ENCODE measurements at regions not wholly inside any gene's neighbourhood (a gene's known extent, or its start where the extent isn't known, plus 50 kb on each side); places are given as distances from the start of the nearest gene placed in this dataset.

DNA sequence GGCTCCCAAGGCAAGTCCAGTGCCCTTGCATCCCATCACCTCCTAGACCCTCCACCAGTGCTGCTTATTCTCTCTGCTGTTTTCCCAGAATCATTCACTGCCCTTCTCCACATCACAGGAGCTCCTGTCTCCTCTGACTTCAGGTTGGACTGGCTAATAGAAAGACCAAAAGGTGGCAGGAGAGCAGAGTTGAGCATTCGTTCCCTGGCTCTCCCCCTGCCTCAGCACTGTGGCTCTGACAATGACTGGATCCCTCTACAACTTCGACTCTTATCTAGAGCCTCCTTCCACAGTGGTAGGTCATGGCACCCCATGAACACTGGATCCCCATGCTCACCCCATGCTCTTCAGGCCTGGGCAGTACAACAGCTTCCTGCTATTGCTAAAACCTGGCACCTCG, 243.6 kb downstream of the LRRN1 start:
- DNase-seq = no peak
- WGBS, 2 donors = 72 to 80% methylated on average over 3 of the region's 3 CpGs
- no peaks in the 10 kb centered on the region for H3K27me3 ChIP-seq
- no peaks in the 10 kb centered on the region for H3K36me3 ChIP-seq (ENCODE audit: low read depth, missing control alignments)
- no peaks in the 10 kb centered on the region for H3K4me1 ChIP-seq
- intact Hi-C loops (cut with DNase I; ENCODE audit: low total_unique reads) = no loop called here
- no peak overlapping the region for H3K27ac ChIP-seq
- TF ChIP-seq, protein P1, sequence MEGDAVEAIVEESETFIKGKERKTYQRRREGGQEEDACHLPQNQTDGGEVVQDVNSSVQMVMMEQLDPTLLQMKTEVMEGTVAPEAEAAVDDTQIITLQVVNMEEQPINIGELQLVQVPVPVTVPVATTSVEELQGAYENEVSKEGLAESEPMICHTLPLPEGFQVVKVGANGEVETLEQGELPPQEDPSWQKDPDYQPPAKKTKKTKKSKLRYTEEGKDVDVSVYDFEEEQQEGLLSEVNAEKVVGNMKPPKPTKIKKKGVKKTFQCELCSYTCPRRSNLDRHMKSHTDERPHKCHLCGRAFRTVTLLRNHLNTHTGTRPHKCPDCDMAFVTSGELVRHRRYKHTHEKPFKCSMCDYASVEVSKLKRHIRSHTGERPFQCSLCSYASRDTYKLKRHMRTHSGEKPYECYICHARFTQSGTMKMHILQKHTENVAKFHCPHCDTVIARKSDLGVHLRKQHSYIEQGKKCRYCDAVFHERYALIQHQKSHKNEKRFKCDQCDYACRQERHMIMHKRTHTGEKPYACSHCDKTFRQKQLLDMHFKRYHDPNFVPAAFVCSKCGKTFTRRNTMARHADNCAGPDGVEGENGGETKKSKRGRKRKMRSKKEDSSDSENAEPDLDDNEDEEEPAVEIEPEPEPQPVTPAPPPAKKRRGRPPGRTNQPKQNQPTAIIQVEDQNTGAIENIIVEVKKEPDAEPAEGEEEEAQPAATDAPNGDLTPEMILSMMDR (IDR thresholded peaks at IDR 0.05) = no peak
- TF ChIP-seq POLR2A (IDR thresholded peaks at IDR 0.05) = no peak
- H3K9me3 ChIP-seq = no peaks in the 10 kb centered on the region
- H3K4me3 ChIP-seq = no peak overlapping the region

DNA sequence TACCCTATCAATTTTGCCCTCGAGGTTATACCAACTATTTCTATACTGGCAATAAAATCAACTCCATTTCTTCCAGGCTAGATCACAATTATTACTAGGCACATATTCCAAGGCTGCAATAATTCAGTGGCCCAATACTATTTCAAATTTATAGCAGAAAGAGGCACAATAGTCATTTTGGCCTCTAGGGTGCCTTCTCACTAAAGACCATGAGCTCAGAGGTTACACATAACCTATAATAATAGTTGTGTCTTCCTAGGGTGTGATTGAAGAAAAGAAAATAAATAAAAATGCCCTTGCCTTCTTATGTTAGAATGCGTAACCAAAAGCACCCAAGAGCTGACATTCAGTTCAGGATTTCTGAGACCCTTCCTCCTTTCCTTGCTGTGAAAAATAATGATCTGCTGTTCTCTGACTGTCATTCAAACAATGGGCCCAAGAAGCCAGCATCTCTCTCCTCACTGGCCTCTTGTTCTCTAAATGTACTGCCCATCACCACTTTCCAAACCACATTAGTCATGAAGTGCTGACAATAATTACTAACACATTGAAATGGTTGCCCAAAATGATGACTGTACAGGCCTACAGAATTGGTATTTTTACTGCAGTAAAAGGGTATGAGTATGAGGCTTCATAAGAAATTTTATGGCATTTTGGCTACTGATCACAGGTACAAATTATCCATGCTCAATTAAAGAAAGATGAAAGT, 244.8 kb downstream of the LRRN1 start:
- TF ChIP-seq, protein P1 (IDR thresholded peaks at IDR 0.05) = no peak
- no peak for TF ChIP-seq POLR2A (IDR thresholded peaks at IDR 0.05)
- Histone ChIP-seq H3K27me3 (no peaks in the 10 kb centered on the region), H3K36me3 (ENCODE audit: low read depth, missing control alignments) (no peaks in the 10 kb centered on the region), H3K4me1 (no peaks in the 10 kb centered on the region), H3K4me3 (no peak overlapping the region), H3K9me3 (no peaks in the 10 kb centered on the region), H3K27ac (no peak overlapping the region)
- DNase-seq = no peak
- WGBS, 2 donors = 70 to 90% methylated on average over 2 of the region's 2 CpGs
- intact Hi-C loops (cut with DNase I; ENCODE audit: low total_unique reads) = no loop called here

DNA sequence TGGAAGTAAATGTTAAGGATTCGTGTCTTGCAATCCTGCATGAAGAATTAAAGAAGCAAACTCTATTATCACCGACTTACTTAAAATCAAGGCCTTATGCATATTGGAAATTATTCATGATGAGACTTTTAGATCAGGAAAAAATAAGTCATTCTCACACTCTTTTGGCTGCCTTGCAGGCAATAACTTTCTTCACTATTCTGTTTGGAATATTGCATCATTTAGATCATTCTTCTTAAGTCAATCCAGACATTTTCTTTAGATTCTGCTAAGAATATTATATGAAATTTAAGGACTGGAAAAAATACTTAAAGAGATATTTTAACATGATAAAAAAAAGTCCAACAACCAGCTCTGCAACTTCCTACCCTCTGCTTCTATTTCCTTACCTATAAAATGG, 245.4 kb downstream of the LRRN1 start:
- Histone ChIP-seq H3K27ac (no peak overlapping the region), H3K36me3 (ENCODE audit: low read depth, missing control alignments) (no peaks in the 10 kb centered on the region), H3K4me3 (no peak overlapping the region), H3K4me1 (peaks cover 3% of the 10 kb centered on the region), H3K27me3 (no peaks in the 10 kb centered on the region), H3K9me3 (no peaks in the 10 kb centered on the region)
- intact Hi-C loops (cut with DNase I; ENCODE audit: low total_unique reads) = no loop called here
- DNase-seq = no peak
- TF ChIP-seq, protein P1 (IDR thresholded peaks at IDR 0.05) = no peak
- no peak for TF ChIP-seq POLR2A (IDR thresholded peaks at IDR 0.05)
- 86 to 93% methylated on average over 2 of the region's 2 CpGs for WGBS, 2 donors

DNA sequence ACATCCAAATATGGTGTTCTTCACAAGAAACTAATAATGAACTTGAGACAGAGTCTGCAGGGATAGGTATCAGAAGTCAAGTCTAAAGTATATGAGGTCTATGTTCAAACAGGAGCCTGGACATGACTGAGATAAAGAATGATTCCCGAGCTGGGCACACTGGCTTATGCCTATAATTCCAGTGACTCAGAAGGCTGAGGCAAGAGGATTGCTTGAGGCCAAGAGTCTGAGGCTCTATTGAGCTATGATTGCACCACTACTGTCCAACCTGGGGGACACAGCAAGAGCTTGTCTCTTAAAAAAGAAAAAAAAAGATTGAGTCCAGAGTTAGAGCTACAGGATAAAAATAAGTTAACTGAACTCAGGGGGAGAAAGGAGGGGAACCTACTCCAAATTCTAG, 246.5 kb downstream of the LRRN1 start:
- no peaks in the 10 kb centered on the region for H3K9me3 ChIP-seq
- no peaks in the 10 kb centered on the region for H3K36me3 ChIP-seq (ENCODE audit: low read depth, missing control alignments)
- WGBS, 2 donors = 91 to 94% methylated on average over 1 of the region's 1 CpG
- H3K27me3 ChIP-seq = no peaks in the 10 kb centered on the region
- no peak overlapping the region for H3K27ac ChIP-seq
- no peak overlapping the region for H3K4me3 ChIP-seq
- TF ChIP-seq, protein P1 (IDR thresholded peaks at IDR 0.05) = no peak
- no peak for TF ChIP-seq POLR2A (IDR thresholded peaks at IDR 0.05)
- DNase-seq = no peak
- peaks cover 3% of the 10 kb centered on the region for H3K4me1 ChIP-seq
- intact Hi-C loops (cut with DNase I; ENCODE audit: low total_unique reads) = no loop called here

DNA sequence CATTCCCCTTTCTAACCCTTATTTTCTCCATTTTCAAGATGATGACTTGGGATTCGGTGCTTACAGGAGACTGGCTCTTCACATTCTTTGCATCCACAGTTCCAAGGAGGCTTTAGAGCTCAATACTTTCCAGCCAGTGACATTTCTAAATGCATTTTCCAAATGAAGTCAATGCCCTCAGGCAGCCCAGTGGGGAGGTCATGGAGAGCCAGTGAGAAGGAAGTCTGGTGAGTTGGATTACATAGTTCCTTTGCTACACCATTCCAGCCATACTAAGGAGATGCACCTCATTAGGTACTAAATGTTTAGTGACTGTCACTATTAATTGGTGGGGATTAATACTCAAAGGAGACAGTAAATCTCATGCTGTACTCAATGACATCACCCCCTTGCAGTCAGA, 248.1 kb downstream of the LRRN1 start:
- no peaks in the 10 kb centered on the region for H3K9me3 ChIP-seq
- no peaks in the 10 kb centered on the region for H3K36me3 ChIP-seq (ENCODE audit: low read depth, missing control alignments)
- no peak overlapping the region for H3K27ac ChIP-seq
- intact Hi-C loops (cut with DNase I; ENCODE audit: low total_unique reads) = no loop called here
- no peak for DNase-seq
- no peaks in the 10 kb centered on the region for H3K27me3 ChIP-seq
- H3K4me3 ChIP-seq = no peak overlapping the region
- 94 to 96% methylated on average over 1 of the region's 1 CpG for WGBS, 2 donors
- TF ChIP-seq POLR2A (IDR thresholded peaks at IDR 0.05) = no peak
- TF ChIP-seq, protein P1 (IDR thresholded peaks at IDR 0.05) = no peak
- H3K4me1 ChIP-seq = peaks cover 3% of the 10 kb centered on the region

All from testis (tissue), 2 donors.